Psoas muscle (tissue), 7 donors: ENCODE measurements at regions not wholly inside any gene's neighbourhood (a gene's known extent, or its start where the extent isn't known, plus 50 kb on each side); places are given as distances from the start of the nearest gene placed in this dataset.
A peak's percentile ranks its signal among the peaks of the same experiment; 100 is the strongest.

ENCODE experiments used
- ATAC-seq, 4 donors: fragments of 200-7000 bp; cut with Tn5 transposase; one replicate each; pipeline ENCODE4 v1.9.1; 2020; ENCODE audit warnings: moderate library complexity in 3 of 4, mild to moderate bottlenecking in 2 of 4
- DNase-seq, 2 donors: peaks; one replicate each; pipeline ENCODE4 v3.0.0-alpha.2; 2020
- H3K27ac ChIP-seq: fragments of 200-600 bp; one replicate; pipeline ENCODE4 v1.8.0; 2022
- H3K27me3 ChIP-seq, 3 donors: fragments of 200-600 bp in 1 of 3; one replicate each; pipeline versions ENCODE4 v1.6.1 to v1.8.0; 2013 to 2022; ENCODE audit warnings: low read length in 2 of 3, mild to moderate bottlenecking in 2 of 3, moderate library complexity in 1 of 3; ENCODE audit not compliant: insufficient read depth in 3 of 3
- H3K36me3 ChIP-seq, 2 donors: fragments of 200-600 bp in 1 of 2; one replicate each; pipeline versions ENCODE4 v1.6.1 to v1.8.0; 2013 to 2022; ENCODE audit warnings: low read depth in 1 of 2, mild to moderate bottlenecking in 1 of 2, moderate library complexity in 1 of 2; ENCODE audit not compliant: insufficient read depth in 1 of 2
- H3K4me1 ChIP-seq: fragments of 200-600 bp; one replicate; pipeline ENCODE4 v1.8.0; 2022
- H3K4me3 ChIP-seq: fragments of 200-600 bp; one replicate; pipeline ENCODE4 v1.8.0; 2022; ENCODE audit warnings: mild to moderate bottlenecking
- H3K9me3 ChIP-seq: fragments of 200-600 bp; one replicate; pipeline ENCODE4 v1.8.0; 2022
- CTCF ChIP-seq: fragments of 200-600 bp; IDR thresholded peaks from one replicate; pipeline ENCODE4 v1.8.0; 2022; ENCODE audit warnings: antibody characterized with exemption
- WGBS, 3 donors: extraction: QIAGEN DNeasy Blood & Tissue Kit; methylation state at CpG; one replicate each; pipeline versions ENCODE4 v1.1.6 to v1.1.7; 2013; 5-methylcytosine and 5-hydroxymethylcytosine counted together
- intact Hi-C, 2 donors: fragments of 100-400 bp; cut with DNase I; formaldehyde crosslinking; loops; one replicate each; pipeline versions ENCODE4 v1.11.0 to v1.14.2; 2022
- donor health status: healthy with polysubstance abuse.
- donor health status: DM: no; HTN: no; CAD: no; lungs with moderate emphysema.
- donor health status: Bipolar disorder and iron deficiency.
- donor health status: healthy.
- donor health status: DM: yes; HTN: yes; CAD: no.
- donor health status: DM: no; HTN: no; CAD: no.
- donor health status: DM: yes; HTN: yes; CAD: no.

- WGBS, 3 donors, result 72 to 78% (median 78%) methylated on average over 4 of the region's 4 CpGs
- Histone ChIP-seq H3K27ac (no peak overlapping the region), H3K27me3 (no peaks in the 10 kb centered on the region), H3K4me3 (no peak overlapping the region), H3K9me3 (no peaks in the 10 kb centered on the region), H3K4me1 (no peaks in the 10 kb centered on the region), H3K36me3 (no peaks in the 10 kb centered on the region)
- TF ChIP-seq CTCF, result no peak
- DNase-seq, result peak in 1 of 2 donors; percentile 23
- no peak for ATAC-seq
- intact Hi-C loops, result no loop called here
These were observed 734.6 kb upstream of the SORCS1 start for GRCh38 chr10:107899075-107899474.

GRCh38 chr10:107898392-107898791, 733.9 kb upstream of the SORCS1 start:
- H3K27ac ChIP-seq, result no peak overlapping the region
- no peak overlapping the region for H3K4me3 ChIP-seq
- no peaks in the 10 kb centered on the region for H3K36me3 ChIP-seq
- intact Hi-C loops, result no loop called here
- DNase-seq, result no peak
- no peaks in the 10 kb centered on the region for H3K4me1 ChIP-seq
- H3K27me3 ChIP-seq, result no peaks in the 10 kb centered on the region
- H3K9me3 ChIP-seq, result no peaks in the 10 kb centered on the region
- no peak for TF ChIP-seq CTCF
- no peak for ATAC-seq
- 69 to 79% (median 73%) methylated on average over 4 of the region's 4 CpGs for WGBS, 3 donors

- Histone ChIP-seq H3K36me3 (no peaks in the 10 kb centered on the region), H3K27me3 (no peaks in the 10 kb centered on the region), H3K9me3 (no peaks in the 10 kb centered on the region), H3K27ac (no peak overlapping the region), H3K4me1 (no peaks in the 10 kb centered on the region), H3K4me3 (no peak overlapping the region)
- 52 to 65% (median 62%) methylated on average over 4 of the region's 4 CpGs for WGBS, 3 donors
- no peak for TF ChIP-seq CTCF
- intact Hi-C loops, result no loop called here
- ATAC-seq (no peak), DNase-seq (no peak)
These were observed 730.0 kb upstream of the SORCS1 start for GRCh38 chr10:107894516-107894915.

- Histone ChIP-seq H3K27ac (no peak overlapping the region), H3K36me3 (no peaks in the 10 kb centered on the region), H3K9me3 (no peaks in the 10 kb centered on the region), H3K27me3 (no peaks in the 10 kb centered on the region), H3K4me3 (no peak overlapping the region), H3K4me1 (no peaks in the 10 kb centered on the region)
- intact Hi-C loops, result no loop called here
- DNase-seq (no peak), ATAC-seq (no peak)
- WGBS, 3 donors, result 12 to 26% (median 16%) methylated on average over 2 of the region's 2 CpGs
- TF ChIP-seq CTCF, result no peak
These were observed 724.6 kb upstream of the SORCS1 start for GRCh38 chr10:107889105-107889504.

GRCh38 chr10:107880185-107880584, 715.7 kb upstream of the SORCS1 start:
- no peak for TF ChIP-seq CTCF
- Histone ChIP-seq H3K9me3 (peaks cover 8% of the 10 kb centered on the region), H3K27me3 (no peaks in the 10 kb centered on the region), H3K4me3 (no peak overlapping the region), H3K27ac (no peak overlapping the region), H3K36me3 (no peaks in the 10 kb centered on the region), H3K4me1 (no peaks in the 10 kb centered on the region)
- WGBS, 3 donors, result 61 to 71% (median 63%) methylated on average over 2 of the region's 2 CpGs
- no peak for ATAC-seq
- intact Hi-C loops, result no loop called here
- DNase-seq, result no peak
